A549 (cell line): ENCODE measurements at regions not wholly inside any gene's neighbourhood (a gene's known extent, or its start where the extent isn't known, plus 50 kb on each side); places are given as distances from the start of the nearest gene placed in this dataset.

Experiments
- ATAC-seq, 2 experiments: fragments of 200-7000 bp in 1 of 2; fragments of >200 bp in 1 of 2; cut with Nextera tagmentation in 1 of 2; cut with Tn5 transposase in 1 of 2; 3 replicates each; pipeline versions ENCODE4 v1.8.0 to v1.9.1; 2018 to 2020; ENCODE audit warnings: mild to moderate bottlenecking in 1 of 2, moderate library complexity in 1 of 2
- CTCF ChIA-PET: fragments of 300-600 bp; sonication (Branson Sonifier 250); formaldehyde crosslinking; extraction: SDS; loops from one replicate; lab custom pipeline; 2021; ENCODE audit warnings: antibody characterized with exemption, inconsistent platforms; lab: Yijun Ruan, JAX
- POLR2A ChIA-PET: fragments of 350-600 bp; formaldehyde crosslinking; extraction: SDS; loops from one replicate; lab custom pipeline; 2021; ENCODE audit warnings: antibody characterized with exemption, inconsistent platforms; lab: Yijun Ruan, JAX
- DNase-seq, 2 experiments: peaks; one replicate each; pipeline versions ENCODE4 v3.0.0 to v3.0.0-alpha.2; 2011 to 2016; ENCODE audit warnings: low read depth in 1 of 2, low spot score in 1 of 2
- FAIRE-seq: peaks from 2 replicates; lab custom pipeline; 2011; peaks lifted over from hg19 to GRCh38; lab: Jason Lieb, UNC
- H3K27ac ChIP-seq, 2 experiments: fragments of >200 bp; sonication (Bioruptor Twin); formaldehyde crosslinking; 3 replicates each; pipeline ENCODE4 v1.5.1; 2016 to 2017
- H3K4me1 ChIP-seq: fragments of >200 bp; sonication (Bioruptor Twin); formaldehyde crosslinking; 3 replicates; pipeline ENCODE4 v1.6.1; 2016
- H3K4me2 ChIP-seq: fragments of >200 bp; sonication (Bioruptor Twin); formaldehyde crosslinking; 3 replicates; pipeline ENCODE4 v1.6.1; 2016
- H3K4me3 ChIP-seq: fragments of >200 bp; sonication (Bioruptor Twin); formaldehyde crosslinking; 3 replicates; pipeline ENCODE4 v1.5.1; 2016
- H3K9me3 ChIP-seq: fragments of >200 bp; sonication (Bioruptor Twin); formaldehyde crosslinking; 3 replicates; pipeline ENCODE4 v1.6.1; 2016
- BHLHE40 ChIP-seq: IDR thresholded peaks from 2 replicates; pipeline ENCODE4 v1.6.1; 2012; ENCODE audit warnings: low read depth, low read length, inconsistent platforms
- CHD2 ChIP-seq: fragments of 150-350 bp; IDR thresholded peaks from 2 replicates; pipeline ENCODE4 v1.6.1; 2014; ENCODE audit warnings: low read length; ENCODE audit not compliant: partially characterized antibody
- EP300 ChIP-seq, 2 experiments: fragments of >200 bp; sonication (Bioruptor Twin); formaldehyde crosslinking; IDR thresholded peaks; 2 replicates in 1 of 2; 3 replicates in 1 of 2; pipeline ENCODE4 v1.6.1; 2016 to 2017
- ESRRA ChIP-seq: fragments of 150-350 bp; IDR thresholded peaks from 2 replicates; pipeline ENCODE4 v1.6.1; 2014; ENCODE audit warnings: mild to moderate bottlenecking, low read length, borderline replicate concordance
- FOSB ChIP-seq: fragments of 250-450 bp; sonication (Bioruptor Pico); IDR thresholded peaks from 2 replicates; pipeline ENCODE4 v1.5.0; 2020; ENCODE audit warnings: mild to moderate bottlenecking, moderate library complexity
- FOSL2 ChIP-seq, 2 experiments: fragments of 450-650 bp in 1 of 2; fragments of >200 bp in 1 of 2; sonication (Bioruptor Twin) in 1 of 2; formaldehyde crosslinking; IDR thresholded peaks; 2 replicates each; pipeline versions ENCODE4 v1.5.0 to v1.6.1; 2016 to 2020; ENCODE audit warnings: mild to moderate bottlenecking in 1 of 2, moderate library complexity in 1 of 2
- FOXS1 ChIP-seq: fragments of 250-450 bp; sonication (Bioruptor Pico); IDR thresholded peaks from 2 replicates; pipeline ENCODE4 v1.5.0; 2020; ENCODE audit warnings: mild to moderate bottlenecking, moderate library complexity
- HDAC2 ChIP-seq: fragments of 200-600 bp; sonication (generic); IDR thresholded peaks from 2 replicates; pipeline ENCODE4 v1.6.1; 2016
- HMGXB4 ChIP-seq: fragments of 250-450 bp; sonication (Bioruptor Pico); IDR thresholded peaks from 2 replicates; pipeline ENCODE4 v1.5.0; 2021; ENCODE audit warnings: mild to moderate bottlenecking, moderate library complexity, borderline replicate concordance
- HOXB13 ChIP-seq: fragments of 250-450 bp; sonication (Bioruptor Pico); IDR thresholded peaks from 2 replicates; pipeline ENCODE4 v1.5.0; 2020; ENCODE audit warnings: low read depth, mild to moderate bottlenecking, moderate library complexity
- HOXB5 ChIP-seq: fragments of 250-450 bp; sonication (Bioruptor Pico); IDR thresholded peaks from 2 replicates; pipeline ENCODE4 v1.5.0; 2020; ENCODE audit warnings: mild to moderate bottlenecking, moderate library complexity
- JUN ChIP-seq, 2 experiments: fragments of >200 bp; sonication (Bioruptor Twin); formaldehyde crosslinking; IDR thresholded peaks; 2 replicates in 1 of 2; 3 replicates in 1 of 2; pipeline ENCODE4 v1.6.1; 2016 to 2017
- JUNB ChIP-seq: fragments of >200 bp; sonication (Bioruptor Twin); formaldehyde crosslinking; IDR thresholded peaks from 2 replicates; pipeline ENCODE4 v1.6.1; 2016
- KDM5A ChIP-seq: fragments of 200-600 bp; sonication (generic); IDR thresholded peaks from 2 replicates; pipeline ENCODE4 v1.6.1; 2016; ENCODE audit warnings: antibody characterized with exemption, mild to moderate bottlenecking
- MAX ChIP-seq: IDR thresholded peaks from 2 replicates; pipeline ENCODE4 v1.6.1; 2012
- MAZ ChIP-seq: fragments of 150-350 bp; IDR thresholded peaks from 2 replicates; pipeline ENCODE4 v1.6.1; 2014; ENCODE audit warnings: antibody characterized with exemption, low read depth, low read length, borderline replicate concordance
- MYC ChIP-seq: IDR thresholded peaks from 2 replicates; pipeline ENCODE4 v1.6.1; 2012; ENCODE audit warnings: mild to moderate bottlenecking, inconsistent platforms, low read length, improper control_type of control experiment, borderline replicate concordance
- NR3C1 ChIP-seq: fragments of >200 bp; sonication (Bioruptor Twin); formaldehyde crosslinking; IDR thresholded peaks from 3 replicates; pipeline ENCODE4 v1.6.1; 2017
- RFX5 ChIP-seq: fragments of 450-650 bp; IDR thresholded peaks from 2 replicates; pipeline ENCODE4 v1.7.1; 2014; ENCODE audit warnings: antibody characterized with exemption, mild to moderate bottlenecking, moderate library complexity
- SMC3 ChIP-seq: fragments of >200 bp; sonication (Bioruptor Twin); formaldehyde crosslinking; IDR thresholded peaks from 3 replicates; pipeline ENCODE4 v1.6.1; 2018; ENCODE audit warnings: inconsistent platforms
- SREBF2 ChIP-seq: fragments of 450-650 bp; IDR thresholded peaks from 2 replicates; pipeline ENCODE4 v1.6.1; 2014; ENCODE audit warnings: mild to moderate bottlenecking, moderate library complexity
- WGBS: methylation state at CpG from one replicate; pipeline ENCODE4 v1.1.6; 2017; ENCODE audit errors: missing lambda C conversion rate; 5-methylcytosine and 5-hydroxymethylcytosine counted together
- TF ChIP-seq, protein P1 (sequence below): fragments of 250-450 bp; sonication (Bioruptor Pico); IDR thresholded peaks from 2 replicates; pipeline ENCODE4 v1.5.0; 2020; ENCODE audit warnings: low read depth, mild to moderate bottlenecking, moderate library complexity
- TF ChIP-seq, protein P2 (sequence below): fragments of 450-650 bp; IDR thresholded peaks from 2 replicates; pipeline ENCODE4 v1.6.1; 2014; ENCODE audit warnings: antibody characterized with exemption

DNA sequence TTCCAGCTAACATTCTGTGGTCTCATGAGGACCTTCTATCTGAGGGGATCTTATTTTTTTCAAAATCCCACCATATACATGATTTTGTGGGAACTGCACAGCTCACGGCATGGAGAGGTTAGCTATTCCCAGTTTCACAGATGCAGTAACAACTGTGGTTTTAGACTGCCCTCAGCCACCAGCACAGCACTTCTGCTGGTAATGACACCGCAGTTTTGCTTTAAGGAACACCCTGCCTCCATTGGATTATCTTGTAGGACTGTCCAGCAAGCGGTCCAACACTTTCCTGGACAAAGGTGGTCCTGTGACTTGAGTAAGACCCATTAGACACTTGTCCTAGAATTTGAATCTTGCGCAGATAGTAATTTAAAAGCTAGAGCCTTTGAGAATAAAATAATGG is 65.3 kb upstream of the SMNDC1 start (continued):
- TF ChIP-seq NR3C1: no peak
- no peak for TF ChIP-seq ESRRA
- TF ChIP-seq CHD2: no peak
- no peak for TF ChIP-seq MAZ
- no peak for TF ChIP-seq MYC
- TF ChIP-seq, all 56 proteins: peak for 0

GRCh38 chr10:110372656-110373055 is 67.9 kb upstream of the SMNDC1 start:
- peaks cover 37% of the 10 kb centered on the region for H3K4me1 ChIP-seq
- no peak overlapping the region for H3K4me3 ChIP-seq
- no peaks in the 10 kb centered on the region for H3K9me3 ChIP-seq
- ChIA-PET CTCF (interaction anchor here (1.2 to 1.9 kb wide), 6 partner anchors 10 to 62 kb away, joined by 3 to 4 read pairs (median 4); no protein-coding TSS in a partner anchor), POLR2A (no interaction called here)
- peak; percentile 52 to 63; a peak in 5 of 6 replicates for ATAC-seq
- peak; percentile 62 to 63 for DNase-seq
- WGBS: 11% methylated on average over 1 of the region's 1 CpG
- H3K27ac ChIP-seq: peak overlapping the region; percentile 65 to 82
- TF ChIP-seq FOSL2 (IDR thresholded peaks at IDR 0.05) (peak; percentile 31; the same call in 1 of the 2 replicates), FOSL2 (CRISPR knock-in tag; IDR thresholded peaks at IDR 0.05) (peak; percentile 63), HOXB5 (CRISPR knock-in tag) (peak; percentile 36; the same call in 1 of the 2 replicates), MAX (no peak), JUN (IDR thresholded peaks at IDR 0.05) (peak in 1 of 2 experiments; percentile 26; a peak in 1 of 5 replicates), JUNB (peak; percentile 48; the same call in 1 of the 2 replicates), BHLHE40 (no peak), EP300 (IDR thresholded peaks at IDR 0.05) (0 out of 5 replicates have a peak, but pooled peaks have one; percentile 18 to 24)
- TF ChIP-seq, protein P1, sequence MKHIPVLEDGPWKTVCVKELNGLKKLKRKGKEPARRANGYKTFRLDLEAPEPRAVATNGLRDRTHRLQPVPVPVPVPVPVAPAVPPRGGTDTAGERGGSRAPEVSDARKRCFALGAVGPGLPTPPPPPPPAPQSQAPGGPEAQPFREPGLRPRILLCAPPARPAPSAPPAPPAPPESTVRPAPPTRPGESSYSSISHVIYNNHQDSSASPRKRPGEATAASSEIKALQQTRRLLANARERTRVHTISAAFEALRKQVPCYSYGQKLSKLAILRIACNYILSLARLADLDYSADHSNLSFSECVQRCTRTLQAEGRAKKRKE: no peak
- H3K4me2 ChIP-seq: peak overlapping the region; percentile 60
- FAIRE-seq: peak; percentile 39

DNA sequence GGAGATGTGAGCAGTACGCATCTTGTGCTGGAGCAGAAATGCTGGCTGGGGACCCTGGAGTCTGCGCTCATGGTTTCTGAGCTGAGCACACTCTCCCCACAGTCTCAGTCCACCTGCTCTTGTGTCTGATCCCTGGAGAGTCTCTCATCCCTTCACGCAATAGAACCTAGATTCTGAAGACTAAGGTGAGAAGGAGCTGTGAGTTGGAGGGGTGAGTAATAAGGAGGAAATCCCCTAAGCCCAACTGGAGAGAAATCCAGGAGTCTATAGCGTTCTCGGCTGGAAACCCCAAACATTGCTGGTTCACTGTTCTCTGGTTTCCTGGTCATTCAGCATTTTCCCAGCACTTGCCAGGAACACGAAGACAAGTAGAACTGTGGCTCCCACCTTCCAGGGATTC is 68.3 kb upstream of the SMNDC1 start:
- TF ChIP-seq FOXS1 (CRISPR knock-in tag): no peak
- TF ChIP-seq JUNB: 0 out of 2 replicates have a peak, but pooled peaks have one; percentile 3
- no peak for TF ChIP-seq BHLHE40
- TF ChIP-seq SMC3: no peak
- no peak for TF ChIP-seq HOXB5 (CRISPR knock-in tag)
- no peak for TF ChIP-seq HDAC2
- TF ChIP-seq SREBF2: no peak
- ATAC-seq (peak; percentile 58 to 64), FAIRE-seq (no peak), DNase-seq (peak in 1 of 2 experiments; percentile 40)
- no peak overlapping the region for H3K4me3 ChIP-seq
- H3K27ac ChIP-seq: peak overlapping the region; percentile 65 to 82
- no peaks in the 10 kb centered on the region for H3K9me3 ChIP-seq
- peaks cover 34% of the 10 kb centered on the region for H3K4me1 ChIP-seq
- 56% methylated on average over 6 of the region's 6 CpGs for WGBS
- peak overlapping the region; percentile 60 for H3K4me2 ChIP-seq
- ChIA-PET POLR2A (no interaction called here), CTCF (interaction anchor here (0.6 to 1.9 kb wide), 5 partner anchors 11 to 62 kb away, joined by 3 to 4 read pairs (median 3); no protein-coding TSS in a partner anchor)

DNA sequence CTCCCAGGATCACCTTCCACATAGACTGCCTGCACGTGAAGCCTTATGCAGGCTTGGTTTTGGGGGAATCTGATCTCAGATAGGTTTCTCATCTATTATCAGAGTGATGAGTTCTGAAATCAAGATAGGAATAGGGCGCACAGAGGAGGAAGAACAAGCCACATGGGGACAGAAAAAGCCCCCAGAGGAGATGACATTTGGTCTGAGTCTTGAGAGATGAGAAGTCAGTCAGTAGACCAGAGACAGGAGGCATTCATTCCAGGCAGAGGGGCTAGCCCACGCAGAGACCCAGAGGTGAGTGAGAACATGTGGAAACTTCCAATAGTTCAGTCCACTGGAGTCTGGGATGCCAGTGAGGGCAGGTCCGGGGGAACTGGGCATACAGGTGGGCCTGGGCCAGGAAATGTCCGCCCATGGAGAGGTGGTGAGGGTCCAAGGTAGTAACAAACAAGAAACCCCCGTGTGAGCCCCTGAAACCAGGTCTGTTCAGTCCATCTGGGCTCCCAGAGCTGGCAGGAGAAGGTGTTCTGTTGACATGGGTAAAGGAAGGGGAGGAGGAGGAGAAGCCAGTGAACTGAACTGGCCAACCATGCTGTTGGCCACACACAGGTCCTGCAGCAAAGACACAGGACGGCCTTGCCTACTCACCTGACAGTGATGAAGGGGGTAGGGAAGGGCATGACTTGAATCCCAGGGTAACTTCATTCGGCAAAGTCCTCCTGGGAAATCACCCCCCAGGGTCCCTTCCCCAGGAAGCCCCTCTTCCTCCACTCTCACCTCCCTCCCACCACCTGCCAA is 69.3 kb upstream of the SMNDC1 start:
- ChIA-PET POLR2A (no interaction called here), CTCF (interaction anchor here (1.0 to 2.0 kb wide), 4 partner anchors 8 to 41 kb away, joined by 3 to 9 read pairs (median 4); no protein-coding TSS in a partner anchor)
- no peak overlapping the region for H3K4me3 ChIP-seq

More for the DNA sequence above, 69.3 kb upstream of the SMNDC1 start:
- Histone ChIP-seq H3K4me1 (peaks cover 24% of the 10 kb centered on the region), H3K27ac (peak overlapping the region; percentile 65 to 82), H3K4me2 (peak overlapping the region; percentile 60; the same call in 2 of the 3 replicates), H3K9me3 (no peaks in the 10 kb centered on the region)
- DNase-seq (no peak), FAIRE-seq (no peak), ATAC-seq (no peak)
- TF ChIP-seq RFX5 (no peak), MYC (no peak), FOXS1 (CRISPR knock-in tag) (no peak), FOSB (CRISPR knock-in tag) (no peak), ESRRA (no peak), SREBF2 (no peak), MAX (no peak), HMGXB4 (CRISPR knock-in tag) (no peak), HOXB13 (no peak), KDM5A (no peak), HOXB5 (CRISPR knock-in tag) (no peak)
- TF ChIP-seq, protein P2, sequence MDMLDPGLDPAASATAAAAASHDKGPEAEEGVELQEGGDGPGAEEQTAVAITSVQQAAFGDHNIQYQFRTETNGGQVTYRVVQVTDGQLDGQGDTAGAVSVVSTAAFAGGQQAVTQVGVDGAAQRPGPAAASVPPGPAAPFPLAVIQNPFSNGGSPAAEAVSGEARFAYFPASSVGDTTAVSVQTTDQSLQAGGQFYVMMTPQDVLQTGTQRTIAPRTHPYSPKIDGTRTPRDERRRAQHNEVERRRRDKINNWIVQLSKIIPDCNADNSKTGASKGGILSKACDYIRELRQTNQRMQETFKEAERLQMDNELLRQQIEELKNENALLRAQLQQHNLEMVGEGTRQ: no peak
- 85% methylated on average over 8 of the region's 8 CpGs for WGBS
